Caki2 (cell line): ENCODE measurements at regions not wholly inside any gene's neighbourhood (a gene's known extent, or its start where the extent isn't known, plus 50 kb on each side); places are given as distances from the start of the nearest gene placed in this dataset.
A peak's percentile ranks its signal among the peaks of the same experiment; 100 is the strongest.

Experiments
- DNase-seq: peaks from one replicate; pipeline ENCODE4 v3.0.0-alpha.2; 2015; ENCODE audit warnings: low read depth
- in situ Hi-C: cut with HindIII; loops from 2 replicates; pipeline ENCODE4 v1.10.0; 2016; ENCODE audit warnings: low sequenced_read_pairs, low pct_unique_long_range_greater_than_20kb, mixed read lengths

GRCh38 chr20:11429889-11430519 is 487.7 kb upstream of the BTBD3 start:
- in situ Hi-C loops, result no loop called here
- DNase-seq, result no peak

- DNase-seq, result no peak
- in situ Hi-C loops, result no loop called here
Measured at GRCh38 chr20:11430652-11431051, 487.0 kb upstream of the BTBD3 start.

GRCh38 chr20:11431621-11432020 is 486.1 kb upstream of the BTBD3 start:
- DNase-seq, result no peak
- in situ Hi-C loops, result no loop called here

DNA sequence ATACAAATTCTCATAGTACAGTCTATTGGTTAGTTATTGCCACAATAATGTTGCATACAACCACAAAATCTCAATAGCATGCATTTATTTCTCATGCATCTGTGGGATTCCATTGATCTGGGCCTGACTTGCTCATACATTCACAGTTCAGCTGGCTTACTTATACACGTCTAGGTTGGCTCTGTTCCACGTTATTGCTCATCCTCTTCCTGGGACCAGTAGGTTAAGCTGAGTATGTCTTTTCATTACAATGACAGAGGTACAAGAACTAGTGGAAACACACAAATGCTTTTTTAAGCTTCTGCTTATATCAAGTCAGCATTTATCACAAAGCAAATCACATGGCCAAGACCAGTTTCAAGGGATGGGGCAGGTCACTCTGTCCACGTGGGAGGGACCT is 485.3 kb upstream of the BTBD3 start:
- in situ Hi-C loops, result no loop called here
- DNase-seq, result peak; percentile 35

- no peak for DNase-seq
- in situ Hi-C loops, result no loop called here
Measured at GRCh38 chr20:11436113-11436905, 481.4 kb upstream of the BTBD3 start.

- DNase-seq, result no peak
- in situ Hi-C loops, result no loop called here
Measured at GRCh38 chr20:11437090-11437489, 480.6 kb upstream of the BTBD3 start.

GRCh38 chr20:11437611-11438380 is 479.9 kb upstream of the BTBD3 start:
- DNase-seq, result no peak
- in situ Hi-C loops, result no loop called here

- in situ Hi-C loops, result no loop called here
- no peak for DNase-seq
Measured at GRCh38 chr20:11438412-11438811, 479.3 kb upstream of the BTBD3 start.

- DNase-seq, result no peak
- in situ Hi-C loops, result no loop called here
Measured at GRCh38 chr20:11443382-11444119, 474.1 kb upstream of the BTBD3 start.

DNA sequence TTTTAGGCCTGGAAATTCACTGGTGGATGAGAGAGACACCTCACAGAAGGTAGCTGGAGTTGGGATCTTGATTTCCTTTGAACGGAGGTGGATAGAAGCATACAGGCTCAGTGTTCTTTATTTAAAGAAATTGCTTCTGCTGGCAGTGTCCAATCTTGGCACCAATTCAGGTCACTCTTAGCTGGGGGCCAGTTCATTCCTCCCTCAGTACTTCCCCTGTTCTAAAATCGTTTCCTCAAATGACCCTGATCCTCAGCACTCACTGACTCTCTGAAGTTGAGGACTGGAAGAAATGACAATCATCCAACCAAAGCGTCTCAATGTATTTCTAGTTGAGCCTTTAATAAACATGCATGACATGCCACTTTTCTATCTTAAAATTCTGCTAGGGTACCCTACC is 472.5 kb upstream of the BTBD3 start:
- DNase-seq, result no peak
- in situ Hi-C loops, result no loop called here

- in situ Hi-C loops, result no loop called here
- no peak for DNase-seq
Measured at GRCh38 chr20:11445891-11446290, 471.8 kb upstream of the BTBD3 start.

GRCh38 chr20:11447371-11448100 is 470.2 kb upstream of the BTBD3 start:
- no peak for DNase-seq
- in situ Hi-C loops, result no loop called here

DNA sequence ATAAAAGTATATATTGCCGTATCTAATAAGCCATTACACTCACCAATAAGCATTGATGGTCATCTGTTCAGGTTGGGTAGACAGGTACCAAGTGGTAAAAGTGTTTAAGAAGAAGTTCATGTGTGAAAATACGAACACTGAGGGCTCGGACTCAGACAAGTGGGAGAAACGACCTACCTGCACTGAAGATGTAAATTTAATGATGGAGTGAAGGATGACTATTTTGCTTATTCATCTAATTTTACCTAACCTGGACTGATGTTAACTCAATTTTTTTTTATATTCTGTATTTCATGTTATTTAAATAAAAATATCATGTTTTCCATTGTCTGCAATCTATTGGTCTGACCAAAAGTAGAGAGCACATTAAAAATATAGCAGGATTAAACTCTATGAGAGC is 469.1 kb upstream of the BTBD3 start:
- no peak for DNase-seq
- in situ Hi-C loops, result no loop called here

- no peak for DNase-seq
- in situ Hi-C loops, result no loop called here
Measured at GRCh38 chr20:11451793-11452291, 465.9 kb upstream of the BTBD3 start.

DNA sequence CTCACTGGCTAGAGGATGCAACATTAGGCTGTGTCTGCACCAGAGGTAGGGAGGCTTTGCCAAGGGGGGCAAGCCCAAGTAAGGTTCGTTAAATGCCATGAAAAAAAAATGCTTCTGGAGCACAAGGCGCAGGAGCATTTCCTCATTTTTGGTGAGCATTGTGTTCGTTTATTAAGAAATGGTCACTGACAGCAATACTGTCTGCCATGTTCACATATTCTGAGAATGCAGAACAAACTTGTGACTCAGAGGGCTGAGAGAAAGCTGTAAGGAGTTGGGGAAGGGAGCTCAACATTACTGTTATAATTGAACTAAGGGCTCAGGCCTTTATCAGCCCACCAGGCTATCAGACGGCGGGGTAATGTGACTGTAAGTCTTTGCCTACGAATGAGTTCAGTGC is 465.4 kb upstream of the BTBD3 start:
- DNase-seq, result no peak
- in situ Hi-C loops, result no loop called here

- in situ Hi-C loops, result no loop called here
- DNase-seq, result peak; percentile 65
Measured at GRCh38 chr20:11453430-11453829, 464.3 kb upstream of the BTBD3 start.

DNA sequence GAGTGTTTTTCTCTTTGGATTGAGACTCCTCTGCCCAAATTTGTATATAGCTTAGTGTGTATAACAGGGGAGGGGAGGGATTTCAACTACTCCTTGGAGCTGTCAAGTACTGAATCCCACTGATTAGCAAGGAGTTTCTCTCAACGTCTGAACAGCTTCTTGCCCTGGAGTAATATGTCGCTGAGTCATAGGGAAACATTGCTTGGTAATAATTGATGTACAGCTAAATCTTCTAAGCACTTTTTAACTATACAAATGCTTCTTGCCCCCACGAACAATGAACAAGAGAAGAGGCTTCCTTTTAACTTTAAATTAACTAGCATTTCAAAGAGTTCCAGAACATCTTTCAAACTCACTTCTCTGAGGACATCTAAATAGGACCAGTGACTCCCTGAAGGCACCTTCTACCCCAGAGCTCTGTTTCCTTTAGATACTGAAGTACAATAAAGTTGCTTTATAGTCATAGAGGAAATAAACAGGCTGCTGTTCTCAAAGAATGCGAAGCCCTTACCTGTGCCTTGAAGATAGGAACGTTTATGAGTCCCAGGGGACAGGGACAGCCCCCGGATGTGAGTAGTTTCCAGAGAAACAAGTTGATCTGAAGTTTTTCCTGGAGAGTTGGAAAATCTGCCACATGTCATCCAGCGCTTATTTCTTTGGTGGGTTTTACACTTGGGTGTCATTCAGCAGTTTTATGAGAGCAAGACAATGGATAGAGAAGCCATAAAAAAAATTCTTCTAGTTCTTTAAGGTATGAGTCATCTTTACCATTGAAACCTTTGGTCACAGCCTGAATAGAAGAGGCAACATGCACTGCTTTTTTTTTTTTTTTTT is 462.5 kb upstream of the BTBD3 start:
- in situ Hi-C loops, result no loop called here

More for the DNA sequence above, 462.5 kb upstream of the BTBD3 start:
- DNase-seq, result peak; percentile 92
